Mucosa of gallbladder (tissue), 1 donor: ENCODE measurements at regions not wholly inside any gene's neighbourhood (a gene's known extent, or its start where the extent isn't known, plus 50 kb on each side); places are given as distances from the start of the nearest gene placed in this dataset.

Experiments used
- DNase-seq: peaks from one replicate; pipeline ENCODE4 v3.0.0-alpha.2; 2020; ENCODE audit warnings: low spot score
- donor health status: DM: no; HTN: no; CAD: no.

- DNase-seq, result peak; percentile 53
Measured at GRCh38 chr6:139853302-139853992, 479.0 kb upstream of the CITED2 start.

GRCh38 chr6:139852488-139853140 is 478.2 kb upstream of the CITED2 start:
- no peak for DNase-seq

GRCh38 chr6:139852067-139852466 is 477.6 kb upstream of the CITED2 start:
- DNase-seq, result no peak

- no peak for DNase-seq
Measured at GRCh38 chr6:139851206-139851605, 476.8 kb upstream of the CITED2 start.

- DNase-seq, result no peak
Measured at GRCh38 chr6:139850512-139850911, 476.1 kb upstream of the CITED2 start.

GRCh38 chr6:139847457-139847813 is 473.0 kb upstream of the CITED2 start:
- no peak for DNase-seq

- no peak for DNase-seq
Measured at GRCh38 chr6:139846538-139847456, 472.3 kb upstream of the CITED2 start.

GRCh38 chr6:139844907-139845306 is 470.5 kb upstream of the CITED2 start:
- DNase-seq, result no peak

- no peak for DNase-seq
Measured at GRCh38 chr6:139841794-139842215, 467.4 kb upstream of the CITED2 start.

GRCh38 chr6:139839506-139840156 is 465.2 kb upstream of the CITED2 start:
- peak; percentile 29 for DNase-seq

GRCh38 chr6:139834232-139834631 is 459.8 kb upstream of the CITED2 start:
- DNase-seq, result no peak

GRCh38 chr6:139833592-139833991 is 459.1 kb upstream of the CITED2 start:
- no peak for DNase-seq

- no peak for DNase-seq
Measured at GRCh38 chr6:139832493-139833305, 458.3 kb upstream of the CITED2 start.

- DNase-seq, result no peak
Measured at GRCh38 chr6:139829576-139829975, 455.1 kb upstream of the CITED2 start.

GRCh38 chr6:139828751-139829519 is 454.5 kb upstream of the CITED2 start:
- DNase-seq, result no peak

- no peak for DNase-seq
Measured at GRCh38 chr6:139825935-139826374, 451.5 kb upstream of the CITED2 start.

GRCh38 chr6:139824864-139825263 is 450.4 kb upstream of the CITED2 start:
- no peak for DNase-seq

GRCh38 chr6:139823808-139824126 is 449.3 kb upstream of the CITED2 start:
- DNase-seq, result no peak

GRCh38 chr6:139823099-139823807 is 448.8 kb upstream of the CITED2 start:
- DNase-seq, result no peak
